ENCODE measurements at regions not wholly inside any gene's neighbourhood (a gene's known extent, or its start where the extent isn't known, plus 50 kb on each side); places are given as distances from the start of the nearest gene placed in this dataset.
"Not testable (repeated sequence)": the region's sequence is repeated elsewhere in the genome, so short reads cannot be mapped to it uniquely, and the experiment has no call there.

GRCh38 chr2:198913394-198914152, 544.2 kb downstream of the SATB2 start:
- DNase-seq (ENCODE audit: low read depth), result no peak

GRCh38 chr2:198909525-198910267, 548.0 kb downstream of the SATB2 start:
- DNase-seq (ENCODE audit: low read depth), result no peak

- DNase-seq (ENCODE audit: low read depth), result no peak
Observed at GRCh38 chr2:198905881-198906612, 551.7 kb downstream of the SATB2 start.

- DNase-seq (ENCODE audit: low read depth), result no peak
Observed at GRCh38 chr2:198901894-198902293, 555.8 kb downstream of the SATB2 start.

- no peak for DNase-seq (ENCODE audit: low read depth)
Observed at GRCh38 chr2:198900141-198900540, 557.6 kb downstream of the SATB2 start.

- no peak for DNase-seq (ENCODE audit: low read depth)
Observed at GRCh38 chr2:198890490-198890889, 567.2 kb downstream of the SATB2 start.

GRCh38 chr2:198883604-198884003, 574.1 kb downstream of the SATB2 start:
- DNase-seq (ENCODE audit: low read depth), result no peak

GRCh38 chr2:198880986-198881385, 576.8 kb downstream of the SATB2 start:
- DNase-seq (ENCODE audit: low read depth), result no peak

- no peak for DNase-seq (ENCODE audit: low read depth)
Observed at GRCh38 chr2:198880421-198880820, 577.3 kb downstream of the SATB2 start.

- no peak for DNase-seq (ENCODE audit: low read depth)
Observed at GRCh38 chr2:198874472-198874858, 583.3 kb downstream of the SATB2 start.

GRCh38 chr2:198873503-198874471, 584.0 kb downstream of the SATB2 start:
- no peak for DNase-seq (ENCODE audit: low read depth)

GRCh38 chr2:198863655-198864054, 594.1 kb downstream of the SATB2 start:
- no peak for DNase-seq (ENCODE audit: low read depth)

GRCh38 chr2:198861080-198861479, 596.7 kb downstream of the SATB2 start:
- DNase-seq (ENCODE audit: low read depth), result no peak

GRCh38 chr2:198857246-198857645, 600.5 kb downstream of the SATB2 start:
- no peak for DNase-seq (ENCODE audit: low read depth)

GRCh38 chr2:198855746-198856145, 602.0 kb downstream of the SATB2 start:
- not testable (repeated sequence) for DNase-seq (ENCODE audit: low read depth)

GRCh38 chr2:198852248-198852647, 605.5 kb downstream of the SATB2 start:
- DNase-seq (ENCODE audit: low read depth), result no peak

- no peak for DNase-seq (ENCODE audit: low read depth)
Observed at GRCh38 chr2:198825534-198825933, 632.2 kb downstream of the SATB2 start.

- no peak for DNase-seq (ENCODE audit: low read depth)
Observed at GRCh38 chr2:198817536-198817935, 640.2 kb downstream of the SATB2 start.

GRCh38 chr2:198815626-198816025, 642.1 kb downstream of the SATB2 start:
- DNase-seq (ENCODE audit: low read depth), result no peak

GRCh38 chr2:198811198-198811597, 646.5 kb downstream of the SATB2 start:
- DNase-seq (ENCODE audit: low read depth), result no peak

GRCh38 chr2:198809976-198810375, 647.8 kb downstream of the SATB2 start:
- DNase-seq (ENCODE audit: low read depth), result no peak

- DNase-seq (ENCODE audit: low read depth), result no peak
Observed at GRCh38 chr2:198807131-198807530, 650.6 kb downstream of the SATB2 start.

Data from T follicular helper cell (primary cell).